WTC11 (cell line): ENCODE measurements at regions not wholly inside any gene's neighbourhood (a gene's known extent, or its start where the extent isn't known, plus 50 kb on each side); places are given as distances from the start of the nearest gene placed in this dataset.

ENCODE experiments used
- ATAC-seq: fragments of 200-7000 bp; cut with Tn5 transposase; 2 replicates; pipeline ENCODE4 v1.10.0; 2021; ENCODE audit warnings: mild to moderate bottlenecking, moderate library complexity
- CTCF ChIA-PET: fragments of 300-600 bp; sonication (Branson Sonifier 250); formaldehyde crosslinking; loops from one replicate; lab custom pipeline; 2021; ENCODE audit warnings: antibody characterized with exemption; lab: Charles Lee
- POLR2A ChIA-PET: fragments of 350-600 bp; sonication (Branson Sonifier 250); formaldehyde crosslinking; loops from one replicate; lab custom pipeline; 2021; ENCODE audit warnings: antibody characterized with exemption; lab: Charles Lee
- DNase-seq: peaks from one replicate; pipeline ENCODE4 v3.0.0; 2021; ENCODE audit warnings: low spot score
- H3K27ac Mint-ChIP-seq: 2 replicates; pipeline ENCODE4 v1.8.0; 2021; ENCODE audit warnings: mixed read lengths
- H3K27me3 Mint-ChIP-seq: 2 replicates; pipeline ENCODE4 v1.8.0; 2021; ENCODE audit warnings: low read depth, mild to moderate bottlenecking, moderate library complexity, mixed read lengths
- H3K36me3 Mint-ChIP-seq: 2 replicates; pipeline ENCODE4 v1.8.0; 2021; ENCODE audit warnings: mixed read lengths
- H3K4me1 Mint-ChIP-seq: 2 replicates; pipeline ENCODE4 v1.8.0; 2022; ENCODE audit warnings: mixed read lengths
- H3K4me3 Mint-ChIP-seq: 2 replicates; pipeline ENCODE4 v1.8.0; 2021; ENCODE audit warnings: mild to moderate bottlenecking, moderate library complexity, mixed read lengths
- H3K9me3 Mint-ChIP-seq: 2 replicates; pipeline ENCODE4 v1.8.0; 2021; ENCODE audit warnings: mixed read lengths
- CTCF ChIP-seq: fragments of 200-600 bp; IDR thresholded peaks from 2 replicates; pipeline ENCODE4 v1.8.0; 2022; ENCODE audit warnings: antibody characterized with exemption
- E2F4 ChIP-seq: sonication (generic); formaldehyde crosslinking; IDR thresholded peaks from 2 replicates; pipeline ENCODE4 v1.8.1; 2022; ENCODE audit warnings: low read depth, mild to moderate bottlenecking, moderate library complexity, missing genetic modification reagents, borderline replicate concordance
- ETV6 ChIP-seq: sonication (generic); formaldehyde crosslinking; IDR thresholded peaks from 2 replicates; pipeline ENCODE4 v1.8.1; 2022; ENCODE audit warnings: mild to moderate bottlenecking, missing genetic modification reagents
- FOXJ3 ChIP-seq: sonication (generic); formaldehyde crosslinking; IDR thresholded peaks from 2 replicates; pipeline ENCODE4 v1.9.0; 2021; ENCODE audit warnings: missing genetic modification reagents, mild to moderate bottlenecking, borderline replicate concordance
- HMGA2 ChIP-seq: fragments of 250-450 bp; sonication (Bioruptor Pico); IDR thresholded peaks from 2 replicates; pipeline ENCODE4 v1.4.0; 2021; ENCODE audit warnings: mild to moderate bottlenecking, moderate library complexity
- HMGXB4 ChIP-seq: sonication (generic); formaldehyde crosslinking; IDR thresholded peaks from 2 replicates; pipeline ENCODE4 v1.8.1; 2023; ENCODE audit warnings: mild to moderate bottlenecking, moderate library complexity, missing genetic modification reagents
- IRF1 ChIP-seq: sonication (generic); formaldehyde crosslinking; IDR thresholded peaks from 2 replicates; pipeline ENCODE4 v1.8.0; 2023; ENCODE audit warnings: missing genetic modification reagents
- MAX ChIP-seq: sonication (generic); formaldehyde crosslinking; IDR thresholded peaks from 2 replicates; pipeline ENCODE4 v1.8.0; 2022; ENCODE audit warnings: mild to moderate bottlenecking, missing genetic modification reagents
- PRDM15 ChIP-seq: sonication (generic); formaldehyde crosslinking; IDR thresholded peaks from 2 replicates; pipeline ENCODE4 v1.8.0; 2022; ENCODE audit warnings: missing genetic modification reagents
- USF1 ChIP-seq: sonication (generic); formaldehyde crosslinking; IDR thresholded peaks from 2 replicates; pipeline ENCODE4 v1.8.0; 2022; ENCODE audit warnings: mild to moderate bottlenecking, missing genetic modification reagents
- ZBTB21 ChIP-seq: sonication (generic); formaldehyde crosslinking; IDR thresholded peaks from 2 replicates; pipeline ENCODE4 v1.8.1; 2023; ENCODE audit warnings: mild to moderate bottlenecking, missing genetic modification reagents, borderline replicate concordance
- ZNF317 ChIP-seq: sonication (generic); formaldehyde crosslinking; IDR thresholded peaks from 2 replicates; pipeline ENCODE4 v1.8.1; 2023; ENCODE audit warnings: low read depth, mild to moderate bottlenecking, moderate library complexity, missing genetic modification reagents, borderline replicate concordance
- ZNF671 ChIP-seq: fragments of 250-450 bp; sonication (Bioruptor Pico); IDR thresholded peaks from 2 replicates; pipeline ENCODE4 v1.8.0; 2021; ENCODE audit warnings: mild to moderate bottlenecking

GRCh38 chr5:96537386-96537785 lies 104.3 kb upstream of the PCSK1 start (continued):
- TF ChIP-seq PRDM15 (CRISPR knock-in tag): no peak
- TF ChIP-seq ZBTB21: no peak
- no peak for TF ChIP-seq ETV6 (CRISPR knock-in tag)
- no peak for TF ChIP-seq HMGA2 (CRISPR knock-in tag)
- TF ChIP-seq CTCF: no peak

- H3K36me3 Mint-ChIP-seq: no peaks in the 10 kb centered on the region
- ChIA-PET POLR2A (no interaction called here), CTCF (no interaction called here)
- no peaks in the 10 kb centered on the region for H3K27me3 Mint-ChIP-seq
- H3K4me1 Mint-ChIP-seq: no peaks in the 10 kb centered on the region
- ATAC-seq: no peak
- H3K4me3 Mint-ChIP-seq: no peak overlapping the region
- DNase-seq: no peak
- TF ChIP-seq HMGXB4 (CRISPR knock-in tag) (no peak), FOXJ3 (CRISPR knock-in tag) (no peak), ZNF317 (CRISPR knock-in tag) (no peak), IRF1 (CRISPR knock-in tag) (no peak), E2F4 (CRISPR knock-in tag) (no peak), ZNF671 (CRISPR knock-in tag) (no peak), USF1 (no peak)
- 0 out of 2 replicates have a peak, but pooled peaks cover 3% of the 10 kb centered on the region for H3K9me3 Mint-ChIP-seq
- no peak overlapping the region for H3K27ac Mint-ChIP-seq
These were observed 105.8 kb upstream of the PCSK1 start for GRCh38 chr5:96538808-96539250.

- no peak for ATAC-seq
- TF ChIP-seq MAX (CRISPR knock-in tag): no peak
- TF ChIP-seq, all 79 proteins: peak for 0
- Mint-ChIP-seq H3K27ac (no peak overlapping the region), H3K9me3 (peaks cover 13% of the 10 kb centered on the region), H3K27me3 (no peaks in the 10 kb centered on the region), H3K36me3 (no peaks in the 10 kb centered on the region), H3K4me3 (no peak overlapping the region), H3K4me1 (peaks cover 3% of the 10 kb centered on the region; the same call in 1 of the 2 replicates)
- ChIA-PET CTCF (interaction anchor here (0.7 kb wide), 1 partner anchor 23 kb away, joined by 3 read pairs; no protein-coding TSS in a partner anchor), POLR2A (no interaction called here)
- DNase-seq: no peak
These were observed 113.1 kb upstream of the PCSK1 start for GRCh38 chr5:96546120-96546519.
